ENCODE measurements at regions not wholly inside any gene's neighbourhood (a gene's known extent, or its start where the extent isn't known, plus 50 kb on each side); places are given as distances from the start of the nearest gene placed in this dataset.
"Not testable (repeated sequence)": the region's sequence is repeated elsewhere in the genome, so short reads cannot be mapped to it uniquely, and the experiment has no call there.

GRCh38 chr5:118392491-118392890 lies 595.9 kb downstream of the DTWD2 start:
- no peak for DNase-seq

GRCh38 chr5:118382931-118383330 lies 605.4 kb downstream of the DTWD2 start:
- not testable (repeated sequence) for DNase-seq

- DNase-seq, result no peak
These were observed 608.9 kb downstream of the DTWD2 start for GRCh38 chr5:118379470-118379869.

GRCh38 chr5:118378959-118379358 lies 609.4 kb downstream of the DTWD2 start:
- no peak for DNase-seq

- DNase-seq, result no peak
These were observed 610.9 kb downstream of the DTWD2 start for GRCh38 chr5:118377420-118377819.

GRCh38 chr5:118371973-118372831 lies 616.1 kb downstream of the DTWD2 start:
- DNase-seq, result no peak

GRCh38 chr5:118366429-118366828 lies 621.9 kb downstream of the DTWD2 start:
- DNase-seq, result no peak

- no peak for DNase-seq
These were observed 622.6 kb downstream of the DTWD2 start for GRCh38 chr5:118365718-118366117.

- no peak for DNase-seq
These were observed 633.5 kb downstream of the DTWD2 start for GRCh38 chr5:118354797-118355196.

GRCh38 chr5:118353970-118354369 lies 634.4 kb downstream of the DTWD2 start:
- no peak for DNase-seq

GRCh38 chr5:118336468-118336867 lies 651.9 kb downstream of the DTWD2 start:
- no peak for DNase-seq

GRCh38 chr5:118327389-118327788 lies 661.0 kb downstream of the DTWD2 start:
- DNase-seq, result no peak

GRCh38 chr5:118326481-118327045 lies 661.8 kb downstream of the DTWD2 start:
- DNase-seq, result no peak

- no peak for DNase-seq
These were observed 662.4 kb downstream of the DTWD2 start for GRCh38 chr5:118325931-118326330.

GRCh38 chr5:118323723-118324122 lies 664.6 kb downstream of the DTWD2 start:
- not testable (repeated sequence) for DNase-seq

- DNase-seq, result no peak
These were observed 667.3 kb downstream of the DTWD2 start for GRCh38 chr5:118321081-118321480.

- no peak for DNase-seq
These were observed 668.2 kb downstream of the DTWD2 start for GRCh38 chr5:118320121-118320520.

- no peak for DNase-seq
These were observed 673.4 kb downstream of the DTWD2 start for GRCh38 chr5:118314931-118315330.

GRCh38 chr5:118311103-118311819 lies 677.1 kb downstream of the DTWD2 start:
- DNase-seq, result no peak

- no peak for DNase-seq
These were observed 677.9 kb downstream of the DTWD2 start for GRCh38 chr5:118310401-118310800.

GRCh38 chr5:118303296-118303695 lies 685.1 kb downstream of the DTWD2 start:
- no peak for DNase-seq

GRCh38 chr5:118302786-118303185 lies 685.6 kb downstream of the DTWD2 start:
- no peak for DNase-seq
